GM10248 (cell line): ENCODE measurements at regions not wholly inside any gene's neighbourhood (a gene's known extent, or its start where the extent isn't known, plus 50 kb on each side); places are given as distances from the start of the nearest gene placed in this dataset.

Experiments
- CTCF ChIA-PET: fragments of 300-600 bp; sonication (Branson Sonifier 250); formaldehyde crosslinking; extraction: SDS; loops from one replicate; lab custom pipeline; 2021; ENCODE audit warnings: antibody characterized with exemption; lab: Yijun Ruan, JAX
- POLR2A ChIA-PET: fragments of 350-650 bp; sonication (Branson Sonifier 250); formaldehyde crosslinking; extraction: SDS; loops from one replicate; lab custom pipeline; 2020; ENCODE audit warnings: antibody characterized with exemption; lab: Yijun Ruan, JAX
- DNase-seq: peaks from one replicate; pipeline ENCODE4 v3.0.0; 2012; ENCODE audit errors: extremely low spot score
- CTCF ChIP-seq: IDR thresholded peaks from 2 replicates; pipeline ENCODE4 v1.5.1; 2012; ENCODE audit warnings: mild to moderate bottlenecking, low read depth; ENCODE audit errors: extremely low read depth, missing control alignments, control extremely low read depth

DNA sequence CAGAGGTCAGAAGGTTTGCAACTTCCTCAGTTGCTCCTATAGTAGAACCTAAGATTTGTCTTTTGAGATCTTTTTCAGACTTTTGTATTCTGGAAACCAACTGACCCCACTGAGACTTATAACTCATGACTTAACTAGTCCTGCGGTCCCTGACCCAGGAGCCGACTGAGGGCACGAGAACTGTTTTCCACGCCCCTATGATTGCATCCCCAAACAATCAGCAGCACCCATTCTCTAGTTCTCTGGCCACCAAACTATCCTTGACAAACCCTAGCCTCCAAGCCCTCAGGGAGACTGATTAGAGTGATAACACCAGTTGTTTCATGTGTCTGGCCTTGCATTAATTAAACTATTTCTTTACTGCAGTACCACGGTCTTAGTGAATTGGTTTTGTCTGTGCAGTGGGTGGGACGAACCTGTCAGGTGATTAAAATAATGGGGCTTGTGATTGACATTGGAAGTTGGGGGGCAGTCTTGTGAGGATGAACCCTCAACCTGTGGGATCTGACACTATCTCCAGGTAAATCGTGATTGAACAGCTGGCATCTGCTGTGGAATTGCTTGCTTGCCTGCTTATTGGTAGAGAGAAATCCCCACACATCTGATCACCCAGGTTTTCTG is 95.7 kb downstream of the B3GNT2 start:
- ChIA-PET POLR2A (no interaction called here), CTCF (interaction anchor here (1.1 to 2.4 kb wide), 3 partner anchors 8 to 11 kb away, joined by 4 to 18 read pairs (median 6); no protein-coding TSS in a partner anchor)

GRCh38 chr2:62291052-62291451 is 95.1 kb downstream of the B3GNT2 start:
- CTCF ChIA-PET, result interaction anchor here (1.1 to 1.2 kb wide), 2 partner anchors 9 to 12 kb away, joined by 4 to 6 read pairs; no protein-coding TSS in a partner anchor
- DNase-seq, result no peak
- POLR2A ChIA-PET, result interaction anchor here (0.7 kb wide), 1 partner anchor 16 kb away, joined by 3 read pairs; no protein-coding TSS in a partner anchor
- TF ChIP-seq CTCF, result no peak

More for the DNA sequence above, 95.7 kb downstream of the B3GNT2 start:
- DNase-seq, result no peak
- TF ChIP-seq CTCF, result no peak

- POLR2A ChIA-PET, result interaction anchor here (0.6 kb wide), 1 partner anchor 166 kb away, joined by 3 read pairs; no protein-coding TSS in a partner anchor
Measured at GRCh38 chr2:62287899-62288880, 92.3 kb downstream of the B3GNT2 start.

GRCh38 chr2:62287282-62287681 is 91.4 kb downstream of the B3GNT2 start:
- ChIA-PET POLR2A (interaction anchor here (0.6 kb wide), 2 partner anchors 46 to 165 kb away, joined by 3 read pairs; no protein-coding TSS in a partner anchor), CTCF (interaction anchor here (1.0 to 2.8 kb wide), 4 partner anchors 13 to 55 kb away, joined by 3 to 14 read pairs (median 4); no protein-coding TSS in a partner anchor)
- TF ChIP-seq CTCF, result no peak
- DNase-seq, result no peak

More at GRCh38 chr2:62287899-62288880, 92.3 kb downstream of the B3GNT2 start:
- peak; percentile 32 for DNase-seq
- CTCF ChIA-PET, result interaction anchor here (1.0 to 2.8 kb wide), 11 partner anchors 9 to 295 kb away, joined by 3 to 14 read pairs (median 4); no protein-coding TSS in a partner anchor
- no peak for TF ChIP-seq CTCF

GRCh38 chr2:62286089-62286785 is 90.3 kb downstream of the B3GNT2 start:
- DNase-seq, result no peak
- CTCF ChIA-PET, result no interaction called here
- POLR2A ChIA-PET, result no interaction called here
- TF ChIP-seq CTCF, result no peak
